HG02678 (cell line): ENCODE measurements at regions not wholly inside any gene's neighbourhood (a gene's known extent, or its start where the extent isn't known, plus 50 kb on each side); places are given as distances from the start of the nearest gene placed in this dataset.
"Not testable (repeated sequence)": the region's sequence is repeated elsewhere in the genome, so short reads cannot be mapped to it uniquely, and the experiment has no call there.

ENCODE experiments used
- ATAC-seq: cut with Tn5 transposase; IDR thresholded peaks from one replicate; pipeline ENCODE4 v1.9.1; 2021; ENCODE audit warnings: mild to moderate bottlenecking, moderate library complexity; ENCODE audit not compliant: unreplicated experiment

DNA sequence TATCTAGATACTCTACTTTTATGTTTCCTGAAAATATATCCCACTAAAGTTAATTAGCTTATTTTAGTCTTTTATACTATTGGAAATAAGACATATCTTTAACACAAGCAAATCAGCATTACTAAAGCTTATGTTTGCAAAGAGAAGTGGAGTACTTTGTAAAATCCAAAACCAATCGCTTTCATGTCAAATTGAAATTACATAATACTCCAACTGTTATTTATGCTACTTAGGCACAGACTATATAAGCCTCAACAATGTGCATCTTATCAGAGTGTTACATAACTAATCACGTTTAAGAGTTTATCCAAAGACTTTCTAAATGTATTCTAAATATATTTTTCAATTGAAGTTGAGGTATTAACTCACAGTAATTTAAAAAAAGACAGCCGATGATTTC lies 200.0 kb downstream of the PCDH20 start:
- no peak for ATAC-seq

DNA sequence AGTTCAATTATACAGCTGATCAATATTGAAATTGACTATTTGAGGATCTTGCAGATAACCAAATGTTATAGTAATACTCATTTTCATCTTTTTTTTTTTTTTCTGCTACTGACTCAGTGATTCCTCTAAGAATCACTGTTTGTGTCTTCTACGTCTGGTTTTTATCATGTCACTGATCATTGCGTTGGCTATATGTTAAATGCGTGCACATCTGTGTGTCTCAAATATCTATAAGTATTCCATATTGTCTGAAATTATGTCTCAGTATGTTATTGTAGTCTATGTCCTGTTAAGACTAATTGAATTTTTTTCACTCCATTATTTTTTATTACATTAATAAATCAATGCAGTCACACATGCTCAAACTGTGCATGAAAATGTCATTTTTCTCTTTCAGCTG lies 200.5 kb downstream of the PCDH20 start:
- no peak for ATAC-seq

DNA sequence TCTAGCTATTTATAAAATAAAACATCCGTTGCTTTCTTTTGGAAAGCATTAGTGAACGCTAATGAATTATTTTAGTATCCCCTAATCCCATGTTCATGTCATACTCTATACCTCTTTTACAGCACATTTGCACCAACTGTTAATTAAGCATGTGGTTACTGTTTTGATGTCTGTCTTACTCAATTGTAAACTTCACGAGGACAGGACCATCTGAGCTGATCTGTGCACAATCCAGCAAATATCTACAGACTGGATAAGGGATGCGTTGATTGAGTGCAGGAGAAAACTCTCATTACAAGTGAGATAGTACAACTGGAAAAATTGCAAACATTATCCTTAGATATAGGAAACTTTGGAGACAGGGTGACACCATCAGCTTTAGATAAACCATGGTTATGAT lies 201.1 kb downstream of the PCDH20 start:
- no peak for ATAC-seq

DNA sequence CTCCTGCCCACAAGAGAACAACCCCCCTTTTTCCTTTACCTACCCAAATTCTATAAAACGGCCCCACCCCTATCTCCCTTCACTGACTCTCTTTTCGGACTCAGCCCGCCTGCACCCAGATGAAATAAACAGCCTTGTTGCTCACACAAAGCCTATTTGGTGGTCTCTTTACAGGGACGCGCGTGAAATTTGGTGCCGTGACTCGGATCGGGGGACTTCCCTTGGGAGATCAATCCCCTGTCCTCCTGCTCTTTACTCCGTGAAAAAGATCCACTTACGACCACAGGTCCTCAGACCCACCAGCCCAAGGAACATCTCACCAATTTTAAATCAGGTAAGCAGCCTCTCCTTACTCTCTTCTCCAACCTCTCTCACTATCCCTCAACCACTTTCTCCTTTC lies 209.8 kb downstream of the PCDH20 start:
- not testable (repeated sequence) for ATAC-seq

DNA sequence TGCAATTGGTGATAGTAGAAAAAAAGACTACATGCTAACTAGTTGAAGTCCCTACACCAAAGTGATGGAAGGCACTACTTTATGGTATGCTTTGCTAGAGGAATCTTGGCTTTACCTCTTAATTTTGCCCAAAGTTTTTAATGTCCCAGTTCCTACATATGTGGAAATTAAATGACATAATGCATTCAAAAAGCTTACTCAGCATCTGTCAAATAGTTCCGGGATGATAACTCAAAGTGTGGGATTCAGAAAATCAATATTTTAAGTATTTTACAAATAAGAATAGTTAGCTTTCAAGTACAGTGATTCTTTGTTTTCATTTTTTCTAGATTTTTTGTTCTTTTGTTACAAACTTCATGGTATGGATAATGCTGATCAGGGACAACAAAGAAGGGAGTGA lies 211.6 kb downstream of the PCDH20 start:
- no peak for ATAC-seq

DNA sequence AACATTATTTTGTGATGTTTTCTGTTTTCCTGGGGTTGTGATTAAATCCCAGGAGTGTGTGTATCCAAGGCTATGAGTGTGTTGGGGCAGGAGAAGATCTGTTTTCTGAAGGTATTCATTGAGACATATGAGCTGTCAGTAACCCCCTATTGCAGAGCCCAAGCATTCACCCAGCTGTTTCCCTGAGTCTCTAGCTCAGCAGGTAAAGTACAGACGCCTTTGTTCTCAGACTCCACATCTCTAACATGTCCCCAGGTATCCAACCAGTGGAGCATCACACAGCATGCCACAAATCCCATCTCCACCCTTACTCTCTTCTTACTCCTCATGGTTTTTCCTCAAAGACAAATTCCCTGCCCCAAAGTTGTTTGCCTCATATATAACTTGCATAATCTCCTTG lies 213.6 kb downstream of the PCDH20 start:
- ATAC-seq: no peak

DNA sequence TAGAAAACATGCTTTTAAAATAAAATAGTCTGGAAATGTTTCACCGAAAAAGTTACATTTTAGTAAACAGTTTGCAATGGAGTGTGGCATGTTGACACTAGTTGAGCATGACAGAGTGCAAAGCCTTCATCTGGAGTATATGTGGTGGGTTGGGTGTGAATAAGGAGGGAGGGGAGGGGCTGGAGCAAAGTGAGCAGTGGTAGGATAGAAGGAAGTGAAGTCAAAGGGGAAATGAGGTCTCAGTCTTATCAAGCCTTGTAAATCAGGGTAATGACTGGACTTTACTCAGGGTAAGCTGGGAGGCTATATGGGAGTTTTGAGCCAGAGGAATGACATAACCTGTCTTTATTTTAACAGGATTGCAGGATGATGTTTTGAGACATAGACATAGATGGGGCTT lies 222.8 kb downstream of the PCDH20 start:
- ATAC-seq: no peak

DNA sequence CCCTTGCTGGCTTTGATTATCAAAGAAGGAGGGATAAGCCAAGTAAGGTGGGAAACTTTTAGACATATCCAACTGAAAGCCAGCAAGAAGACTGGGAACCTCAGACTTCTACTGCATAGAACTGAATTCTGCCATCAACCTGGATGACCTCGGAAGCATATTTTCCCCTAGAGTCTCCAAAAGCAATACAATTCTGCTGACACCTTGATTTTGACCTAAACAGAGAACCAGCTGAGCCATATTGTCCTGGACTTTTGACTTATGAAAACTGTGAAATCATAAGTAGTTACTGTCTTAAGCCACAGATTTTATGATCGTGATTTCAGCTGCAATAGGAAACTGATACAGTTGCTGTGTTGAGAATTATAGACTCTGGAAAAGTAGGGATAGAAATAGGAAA lies 227.6 kb downstream of the PCDH20 start:
- ATAC-seq: no peak

DNA sequence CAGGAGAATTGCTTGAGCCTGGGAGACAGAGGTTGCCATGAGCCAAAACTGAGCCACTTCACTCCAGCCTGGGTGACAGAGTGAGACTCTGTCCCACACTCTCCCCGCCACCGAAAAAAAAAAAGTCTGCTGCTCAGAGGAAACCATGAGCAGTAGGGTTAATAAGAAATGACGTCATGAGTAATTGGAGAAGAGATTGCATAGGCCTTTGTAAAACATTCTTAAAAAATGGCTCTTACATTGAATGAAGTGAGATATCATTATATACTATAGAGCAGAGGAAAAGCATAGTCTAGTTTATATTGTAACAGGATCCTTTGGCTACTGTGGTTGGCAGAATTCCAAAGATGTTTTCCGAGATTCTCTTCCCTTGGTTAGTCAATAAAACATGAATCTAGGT lies 228.2 kb downstream of the PCDH20 start:
- ATAC-seq: no peak

DNA sequence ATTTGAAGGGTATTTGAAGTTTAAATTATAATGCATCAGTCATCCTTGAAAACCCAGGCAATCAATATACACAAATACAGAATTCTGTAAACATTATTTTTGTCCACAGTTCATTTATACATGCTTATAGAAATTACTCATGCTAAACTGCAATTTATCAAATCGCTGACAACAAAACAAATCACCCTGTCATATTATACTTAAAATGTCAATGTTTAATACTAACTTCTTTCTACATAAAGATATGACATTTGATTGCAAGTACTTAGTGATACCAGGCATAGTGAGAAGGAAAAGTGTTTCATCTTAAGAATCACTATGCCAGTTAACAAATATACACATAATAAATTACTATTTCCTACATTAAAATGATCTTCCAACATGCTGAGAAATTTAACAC lies 232.0 kb downstream of the PCDH20 start:
- ATAC-seq: no peak

DNA sequence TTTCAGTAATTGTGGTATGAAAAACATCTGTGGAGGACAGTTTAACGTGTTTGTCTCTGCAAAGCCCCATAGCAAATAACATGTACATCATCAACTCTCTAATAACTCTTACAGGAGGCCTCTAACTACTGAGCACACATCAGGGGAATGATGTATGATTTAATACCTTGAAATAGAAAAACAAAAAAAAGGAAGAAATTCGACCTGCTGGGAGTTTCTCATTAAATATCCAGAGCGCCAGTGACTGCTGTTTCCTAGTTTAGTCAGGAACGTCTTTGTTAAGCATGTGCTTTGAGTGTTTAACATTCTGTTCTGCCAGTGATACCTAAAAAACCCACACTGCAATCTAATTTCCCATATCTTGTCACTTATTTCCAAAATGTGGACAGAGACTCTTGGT lies 235.4 kb downstream of the PCDH20 start:
- no peak for ATAC-seq

DNA sequence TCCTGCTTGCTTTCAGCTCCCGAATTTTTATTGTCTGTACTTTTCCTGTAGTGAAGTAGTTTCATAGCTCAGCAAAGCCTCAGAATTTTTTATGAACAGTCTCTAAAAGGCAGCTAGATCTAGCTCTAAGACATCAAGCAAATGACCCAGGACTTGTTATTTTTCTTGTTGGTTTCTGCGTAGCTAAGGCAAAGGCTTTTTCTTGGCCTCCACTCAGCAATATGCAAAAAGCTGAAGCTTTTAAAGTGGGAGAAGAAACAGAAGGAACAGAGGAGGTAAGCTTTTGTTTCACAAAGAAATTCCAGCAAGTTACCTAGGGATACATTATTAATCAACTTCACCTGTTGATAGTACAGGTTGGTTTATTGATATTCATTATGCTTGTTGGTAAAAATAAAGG lies 235.9 kb downstream of the PCDH20 start:
- ATAC-seq: no peak

DNA sequence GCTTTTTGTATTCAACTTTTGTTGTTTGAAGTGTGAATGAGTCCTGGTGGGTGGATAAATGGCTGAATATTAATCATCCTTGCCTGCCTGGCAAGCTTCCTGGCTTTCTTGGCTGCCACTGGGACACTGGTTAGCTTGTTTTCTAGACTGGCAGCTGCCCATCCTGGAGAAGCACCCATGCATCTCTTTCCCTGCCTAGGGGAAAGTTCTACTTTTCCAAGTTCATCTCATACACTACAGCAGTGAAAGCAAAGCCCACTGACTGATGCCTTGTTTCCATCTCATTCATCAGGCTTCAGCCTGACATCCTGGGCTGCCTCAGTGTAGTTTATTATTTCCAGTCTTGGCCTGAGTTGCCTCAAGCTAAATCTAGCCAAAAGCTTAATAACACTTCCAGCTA lies 244.8 kb downstream of the PCDH20 start:
- no peak for ATAC-seq

DNA sequence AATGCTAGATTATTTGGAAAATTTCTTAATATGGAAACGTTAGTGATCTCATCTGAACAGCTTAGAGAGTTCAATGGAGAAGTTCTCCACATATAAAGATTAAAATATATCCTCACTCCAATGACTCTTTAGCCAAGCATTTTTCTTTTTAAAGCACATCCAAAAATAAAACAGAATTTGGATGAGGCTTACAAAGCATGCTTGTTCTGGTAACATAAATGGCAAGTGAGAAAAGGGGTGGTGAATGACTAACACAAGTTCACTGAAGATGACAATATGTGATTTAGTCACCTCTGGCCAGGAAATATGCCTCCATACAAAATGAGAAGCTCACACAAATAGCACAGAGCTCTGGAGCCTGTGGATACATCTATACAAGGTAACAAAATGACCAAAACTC lies 253.0 kb downstream of the PCDH20 start:
- ATAC-seq: no peak

DNA sequence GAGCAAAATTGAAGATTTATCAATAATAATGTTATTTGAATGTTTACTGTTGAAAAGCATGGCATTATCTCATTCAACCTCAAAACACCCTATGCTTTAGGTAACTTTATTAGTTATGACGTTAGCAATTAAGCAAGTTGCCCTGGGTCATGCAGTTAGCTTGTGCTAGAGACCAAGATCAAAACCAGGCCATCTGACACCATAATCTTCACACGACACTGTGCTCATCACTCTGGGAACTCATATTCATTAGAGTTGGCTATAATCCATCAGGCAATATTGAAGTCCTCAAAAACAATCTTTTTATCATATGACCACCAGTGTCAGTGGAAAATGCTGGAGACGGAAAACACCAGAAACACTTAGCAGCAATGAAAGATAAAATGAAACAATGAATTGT lies 253.5 kb downstream of the PCDH20 start:
- no peak for ATAC-seq

DNA sequence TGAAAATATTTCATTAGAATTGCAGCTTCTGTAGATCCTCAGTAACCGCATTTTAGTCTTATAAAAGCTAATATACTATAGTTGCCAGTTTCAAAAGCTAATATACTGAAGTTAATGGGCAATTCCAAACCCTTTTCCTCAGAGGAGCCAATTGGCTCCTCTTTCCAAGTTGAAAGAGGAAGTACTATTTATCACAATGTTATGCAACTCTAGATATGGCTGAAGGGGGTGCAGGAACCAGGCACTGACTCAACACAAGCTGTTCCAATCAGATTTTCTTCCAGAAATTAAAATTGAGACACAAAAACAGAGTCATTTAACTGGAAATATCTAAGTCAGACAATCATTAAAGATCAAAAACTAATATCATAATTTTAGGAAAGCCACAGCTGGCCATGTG lies 258.9 kb downstream of the PCDH20 start:
- ATAC-seq: no peak

DNA sequence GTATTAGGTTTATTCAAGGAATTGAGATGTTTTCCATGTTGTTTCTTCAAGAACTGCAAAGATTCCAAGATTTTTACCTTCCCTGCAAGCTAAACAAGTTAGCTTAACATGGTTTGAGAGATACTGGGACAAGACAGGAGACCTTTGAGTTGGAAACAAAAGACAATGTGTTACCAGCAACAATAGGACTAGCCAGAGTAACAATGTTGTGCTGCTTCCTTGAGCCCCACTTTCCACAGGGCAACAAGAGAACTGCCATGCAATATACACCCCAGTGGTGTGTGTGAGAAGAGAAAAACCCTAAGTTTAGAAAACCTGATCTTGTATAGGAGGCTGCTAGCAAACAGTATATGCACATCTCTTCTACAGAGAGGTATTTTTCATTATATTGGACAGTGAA lies 264.6 kb downstream of the PCDH20 start:
- ATAC-seq: no peak

DNA sequence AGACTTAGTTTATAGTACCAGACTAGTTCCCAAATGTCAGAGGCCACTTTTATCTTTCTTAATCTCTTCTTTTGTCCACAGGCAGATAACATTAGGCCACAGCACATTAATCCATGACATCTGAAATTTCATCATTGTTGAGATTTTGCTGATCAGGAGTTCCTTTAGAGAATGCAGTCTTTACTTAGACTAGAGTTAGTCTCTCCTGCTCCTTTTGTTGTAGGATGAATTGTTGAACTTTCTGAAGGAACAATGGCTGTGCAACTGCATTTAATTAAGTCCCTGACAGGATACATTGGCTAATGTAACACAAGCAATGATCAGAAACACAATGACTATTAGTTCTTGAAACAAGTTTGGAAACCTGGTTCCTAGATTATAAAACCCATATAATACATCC lies 266.3 kb downstream of the PCDH20 start:
- no peak for ATAC-seq

DNA sequence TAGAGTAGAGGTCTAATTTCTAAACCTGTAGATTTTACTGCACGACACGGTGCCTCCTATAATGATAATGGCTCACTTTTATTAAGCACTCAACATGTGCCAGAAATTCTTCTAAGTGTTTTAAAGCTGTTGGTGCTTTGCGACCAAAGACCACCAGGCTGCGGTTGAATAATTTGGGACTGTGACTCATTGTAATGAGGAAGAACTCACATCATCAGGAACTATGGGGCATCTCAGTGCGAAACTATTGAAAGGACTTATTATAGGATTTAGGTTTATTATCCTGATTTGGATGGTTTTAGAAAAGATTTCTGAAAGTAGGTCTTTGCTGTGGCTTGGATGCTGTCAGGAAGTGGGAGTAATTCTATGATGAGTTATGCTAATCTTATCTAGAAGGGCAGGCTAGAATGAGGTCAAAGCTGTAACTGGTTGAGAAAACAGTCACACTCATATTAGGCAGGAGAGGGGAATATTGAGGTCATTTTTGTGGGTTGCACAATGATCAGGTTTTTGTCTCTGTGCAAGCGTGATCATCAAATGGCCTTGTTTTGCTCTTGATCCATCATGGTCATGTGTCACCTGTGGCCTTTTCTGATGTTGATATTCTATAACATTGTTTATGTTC lies 266.8 kb downstream of the PCDH20 start:
- ATAC-seq: no peak

DNA sequence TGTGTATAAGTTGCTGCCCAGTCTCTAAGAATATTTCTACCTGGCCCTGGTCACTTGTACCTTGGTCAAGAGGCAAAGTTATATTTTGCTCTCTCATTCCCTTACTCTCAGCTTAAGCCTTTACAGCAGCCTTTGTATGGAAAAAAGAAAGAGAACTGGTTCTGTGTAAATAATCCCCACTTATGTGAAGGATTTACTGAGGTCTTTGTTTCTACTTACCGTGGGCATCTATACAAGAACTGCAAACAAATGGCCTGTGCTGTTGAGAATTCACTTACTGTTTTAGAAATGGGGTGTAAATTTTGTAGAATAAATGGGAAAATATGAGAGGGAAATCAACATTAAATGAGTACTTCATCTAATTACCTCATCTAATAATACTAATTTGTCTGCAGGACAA lies 267.4 kb downstream of the PCDH20 start:
- ATAC-seq: no peak

DNA sequence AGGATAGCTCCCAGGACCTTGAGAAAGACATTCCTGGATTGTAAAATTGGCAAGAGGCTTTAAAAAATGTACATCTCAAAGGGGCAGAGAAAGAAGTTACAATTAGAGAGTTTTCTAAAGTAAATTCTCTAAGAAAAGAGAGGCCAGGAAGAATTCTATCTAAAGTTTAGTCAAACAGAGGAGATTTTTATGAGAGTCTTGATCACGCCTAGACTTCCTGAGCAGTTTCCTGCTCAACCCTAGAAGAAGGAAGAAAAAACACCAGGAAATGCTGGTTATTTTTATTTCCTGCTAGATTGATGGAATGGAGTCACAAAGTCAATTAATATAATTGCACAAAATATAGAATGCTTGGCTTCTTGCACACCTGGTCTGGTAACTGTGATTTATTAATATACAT lies 269.1 kb downstream of the PCDH20 start:
- no peak for ATAC-seq

DNA sequence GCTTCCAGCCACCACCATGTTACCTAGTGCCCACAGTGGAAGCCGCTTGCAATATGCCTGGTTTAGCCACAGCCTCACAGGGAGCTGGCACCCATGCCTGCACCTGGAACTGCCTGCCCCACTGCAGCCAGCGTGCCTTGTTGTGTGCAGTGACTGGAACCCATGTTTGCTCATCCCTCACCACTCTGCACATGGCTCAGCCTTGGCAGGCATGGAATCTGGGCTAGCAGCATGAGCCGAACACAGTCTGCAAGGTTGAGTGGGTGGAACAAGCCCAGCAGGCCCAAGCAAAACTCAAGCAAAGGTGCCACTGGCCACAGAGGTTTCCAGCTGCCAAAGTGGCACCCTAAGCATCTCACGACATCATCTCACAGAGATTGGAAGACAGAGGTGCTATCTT lies 269.5 kb downstream of the PCDH20 start:
- ATAC-seq: no peak

DNA sequence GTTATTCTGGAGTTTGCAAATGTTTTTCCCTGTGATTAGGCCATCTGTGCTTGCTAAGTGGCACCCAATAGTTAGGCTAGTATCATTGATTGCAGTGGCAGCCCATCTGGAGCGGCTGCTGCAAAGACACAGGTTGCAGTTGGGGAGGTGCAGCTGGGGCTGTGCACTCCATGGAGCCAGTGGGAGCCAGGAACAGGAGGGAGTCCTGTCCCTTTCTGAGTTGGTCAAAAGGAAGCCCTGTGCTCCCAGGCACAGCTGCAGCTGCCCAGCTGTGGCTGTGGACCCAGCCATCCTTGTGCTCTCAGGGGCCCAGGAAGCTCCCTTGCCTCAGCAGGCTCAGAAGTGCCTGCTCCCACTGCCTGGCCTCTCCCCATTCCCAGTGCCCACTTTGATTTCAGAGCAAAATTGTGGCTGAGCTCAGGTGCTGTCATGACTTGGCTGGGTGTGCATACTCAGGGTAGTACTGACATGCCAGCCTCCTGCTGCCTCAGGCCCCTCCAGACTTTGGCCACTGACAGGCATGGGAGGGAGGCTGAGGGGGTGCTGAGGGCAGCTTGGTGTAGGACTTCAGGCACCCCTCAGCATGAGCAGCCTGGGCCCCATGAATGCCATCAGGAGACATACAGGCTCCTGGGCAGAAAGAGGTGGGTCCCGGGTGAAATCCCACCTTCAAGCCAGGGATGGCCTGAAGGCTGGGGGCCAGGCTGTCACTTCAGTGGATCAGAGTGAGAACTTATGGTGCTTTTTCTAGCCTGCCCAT lies 270.6 kb downstream of the PCDH20 start:
- no peak for ATAC-seq
